ENCODE measurements at regions not wholly inside any gene's neighbourhood (a gene's known extent, or its start where the extent isn't known, plus 50 kb on each side); places are given as distances from the start of the nearest gene placed in this dataset.
A peak's percentile ranks its signal among the peaks of the same experiment; 100 is the strongest.
"Not testable (repeated sequence)": the region's sequence is repeated elsewhere in the genome, so short reads cannot be mapped to it uniquely, and the experiment has no call there.

DNA sequence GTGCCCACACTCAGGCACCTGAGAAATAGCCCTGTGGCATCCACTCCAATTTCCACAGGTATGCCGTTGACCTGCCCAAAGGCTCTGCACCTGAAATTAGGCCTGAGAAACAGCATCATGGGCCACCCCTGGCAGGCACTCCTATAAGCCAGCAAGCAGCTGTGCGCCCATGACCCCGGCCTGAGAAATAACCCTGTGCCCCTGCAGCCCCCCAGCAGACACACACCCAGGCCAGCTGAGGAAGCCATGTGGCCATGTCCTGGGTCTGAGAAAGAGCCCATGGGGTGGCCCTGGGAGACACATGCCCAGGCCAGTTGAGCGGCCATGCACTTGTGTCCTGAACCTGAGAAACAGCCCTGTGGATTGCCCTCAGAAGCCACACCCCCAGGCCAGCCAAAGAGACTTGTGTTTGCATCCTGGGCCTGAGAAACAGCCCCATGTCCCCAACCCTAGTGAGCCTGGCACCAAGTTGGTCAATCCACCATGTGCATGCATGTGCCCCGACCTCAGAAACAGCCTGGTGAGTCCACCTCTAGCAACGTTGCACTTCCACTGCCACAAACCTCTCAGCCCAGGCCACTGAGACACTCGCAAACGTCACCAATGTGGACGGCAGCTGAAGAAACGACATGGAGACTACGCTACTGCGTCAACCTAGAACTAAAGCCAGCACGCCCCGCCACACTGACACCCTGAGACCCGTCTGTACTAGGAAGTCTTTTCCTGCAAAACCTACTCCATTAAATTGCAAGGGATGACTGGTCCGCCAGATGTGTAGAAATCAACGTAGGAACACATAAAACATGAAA, 411.9 kb downstream of the TMEM121 start:
- DNase-seq (ENCODE audit: low spot score), result no peak

- DNase-seq (ENCODE audit: low spot score), result no peak
Observed at GRCh38 chr14:105938959-105939358, 412.6 kb downstream of the TMEM121 start.

DNA sequence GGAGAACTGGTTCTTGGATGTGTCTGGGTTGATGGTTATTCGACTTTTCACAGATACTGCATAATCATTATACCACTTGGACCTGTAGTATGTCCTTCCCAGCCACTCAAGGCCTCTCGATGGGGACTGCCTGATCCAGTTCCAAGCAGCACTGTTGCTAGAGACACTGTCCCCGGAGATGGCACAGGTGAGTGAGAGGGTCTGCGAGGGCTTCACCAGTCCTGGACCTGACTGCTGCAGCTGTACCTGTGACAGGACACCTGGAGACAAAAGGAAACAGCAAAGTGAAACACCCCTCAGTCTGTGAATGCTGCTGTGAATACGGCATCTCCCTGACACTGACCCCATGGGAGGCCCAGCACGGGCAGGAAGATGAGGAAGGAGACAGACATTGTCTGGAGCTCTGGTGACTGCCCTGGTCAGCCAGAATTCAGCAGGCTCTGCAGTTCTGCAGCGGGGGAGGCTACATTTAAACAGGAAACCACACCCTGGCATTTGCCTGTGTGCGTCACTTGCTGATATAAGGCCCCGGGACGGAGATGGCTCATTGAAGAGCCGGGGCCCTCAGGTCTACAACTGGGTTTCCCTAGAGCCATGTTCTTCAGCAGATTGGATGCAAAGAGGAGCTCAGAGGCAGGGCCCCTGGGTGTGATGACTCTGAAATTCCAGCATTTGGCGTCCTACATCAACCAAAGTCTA, 413.6 kb downstream of the TMEM121 start:
- no peak for DNase-seq (ENCODE audit: low spot score)

- no peak for DNase-seq (ENCODE audit: low spot score)
Observed at GRCh38 chr14:105940534-105941225, 414.3 kb downstream of the TMEM121 start.

DNA sequence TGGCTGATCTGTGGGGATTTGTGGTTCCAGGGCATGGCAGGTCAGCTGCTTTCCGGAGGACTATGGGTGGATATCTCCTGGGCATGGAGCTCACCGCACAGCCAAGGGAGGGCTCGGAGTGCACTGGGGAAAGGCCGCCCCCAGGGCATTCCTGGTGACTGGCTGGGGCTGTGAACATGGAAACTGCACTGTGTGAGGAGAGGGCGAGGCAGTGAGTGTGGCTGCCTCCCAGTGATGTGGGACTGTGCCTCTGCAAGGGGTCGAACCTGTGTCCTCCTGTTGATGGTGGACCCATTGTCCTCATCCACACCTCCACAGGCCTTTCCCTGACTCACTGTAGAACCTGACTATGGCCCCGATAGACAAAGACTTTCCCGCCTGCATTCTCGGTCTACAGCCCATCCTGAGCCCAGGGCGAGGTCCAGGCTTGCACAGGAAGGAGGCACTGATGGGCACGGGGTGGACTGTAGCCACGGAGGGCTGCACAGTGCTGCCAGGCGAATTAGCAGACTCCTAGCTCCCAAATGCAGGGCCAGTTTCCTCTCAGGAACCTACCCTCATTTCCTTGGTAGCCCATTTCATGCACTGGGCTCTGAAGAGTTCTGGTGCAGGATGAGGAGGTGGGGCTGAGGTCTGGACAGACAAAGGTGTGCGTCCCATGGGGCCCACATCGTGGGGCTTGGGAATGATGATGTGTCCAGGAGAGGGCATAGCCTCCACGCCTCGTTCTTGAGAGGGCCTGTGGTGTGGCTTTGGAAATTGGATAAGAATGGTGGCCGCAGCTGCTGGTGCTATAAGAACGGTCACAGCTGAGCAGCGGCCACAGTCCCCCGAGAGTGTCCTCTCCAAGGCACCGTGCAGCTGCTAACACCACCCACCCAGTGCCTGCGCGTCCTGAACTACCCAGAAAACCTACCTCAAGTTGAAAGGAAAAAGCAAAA, 415.1 kb downstream of the TMEM121 start:
- no peak for DNase-seq (ENCODE audit: low spot score)

DNA sequence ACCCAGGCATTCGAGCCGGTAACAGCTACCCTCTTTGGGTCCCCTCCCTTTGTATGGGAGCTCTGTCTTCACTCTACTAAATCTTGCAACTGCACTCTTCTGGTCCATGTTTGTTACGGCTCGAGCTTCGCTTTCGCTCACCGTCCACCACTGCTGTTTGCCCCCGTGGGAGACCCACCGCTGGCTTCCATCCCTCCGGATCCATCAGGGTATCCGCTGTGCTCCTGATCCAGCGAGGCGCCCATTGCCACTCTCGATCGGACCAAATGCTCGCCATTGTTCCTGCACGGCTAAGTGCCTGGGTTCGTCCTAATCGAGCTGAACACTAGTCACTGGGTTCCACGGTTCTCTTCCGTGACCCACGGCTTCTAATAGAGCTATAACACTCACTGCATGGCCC, 416.3 kb downstream of the TMEM121 start:
- not testable (repeated sequence) for DNase-seq (ENCODE audit: low spot score)

DNA sequence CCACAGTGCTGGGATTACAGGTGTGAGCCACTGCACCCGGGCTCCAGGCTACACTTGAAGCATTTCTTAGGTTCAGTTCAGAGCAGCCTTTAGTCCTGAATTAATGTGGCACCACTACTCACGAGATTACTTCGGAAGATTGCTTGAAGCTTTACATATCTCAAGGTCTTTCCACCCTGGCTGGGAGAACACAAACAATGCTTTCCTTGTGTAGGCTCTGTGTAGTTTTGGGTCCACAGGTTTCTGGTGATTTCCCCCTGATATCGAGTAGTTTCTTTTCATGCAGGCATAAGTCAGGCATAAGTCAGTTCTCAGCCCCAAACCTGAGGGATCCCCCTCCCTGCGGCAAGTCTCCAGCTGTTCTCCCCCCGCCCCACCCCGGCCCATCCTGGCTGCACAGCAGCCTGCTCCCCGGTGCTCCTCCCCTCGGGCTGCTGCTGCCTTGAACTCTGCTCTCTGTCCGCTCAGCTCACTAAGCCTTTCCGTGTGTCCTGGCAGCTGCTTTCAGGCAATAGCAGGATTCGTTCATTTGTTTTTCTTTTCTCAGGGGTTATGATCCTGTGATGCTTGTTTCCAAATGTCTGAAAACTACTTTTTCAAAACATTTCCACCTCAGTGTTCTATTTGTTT, 417.7 kb downstream of the TMEM121 start:
- DNase-seq (ENCODE audit: low spot score), result no peak

DNA sequence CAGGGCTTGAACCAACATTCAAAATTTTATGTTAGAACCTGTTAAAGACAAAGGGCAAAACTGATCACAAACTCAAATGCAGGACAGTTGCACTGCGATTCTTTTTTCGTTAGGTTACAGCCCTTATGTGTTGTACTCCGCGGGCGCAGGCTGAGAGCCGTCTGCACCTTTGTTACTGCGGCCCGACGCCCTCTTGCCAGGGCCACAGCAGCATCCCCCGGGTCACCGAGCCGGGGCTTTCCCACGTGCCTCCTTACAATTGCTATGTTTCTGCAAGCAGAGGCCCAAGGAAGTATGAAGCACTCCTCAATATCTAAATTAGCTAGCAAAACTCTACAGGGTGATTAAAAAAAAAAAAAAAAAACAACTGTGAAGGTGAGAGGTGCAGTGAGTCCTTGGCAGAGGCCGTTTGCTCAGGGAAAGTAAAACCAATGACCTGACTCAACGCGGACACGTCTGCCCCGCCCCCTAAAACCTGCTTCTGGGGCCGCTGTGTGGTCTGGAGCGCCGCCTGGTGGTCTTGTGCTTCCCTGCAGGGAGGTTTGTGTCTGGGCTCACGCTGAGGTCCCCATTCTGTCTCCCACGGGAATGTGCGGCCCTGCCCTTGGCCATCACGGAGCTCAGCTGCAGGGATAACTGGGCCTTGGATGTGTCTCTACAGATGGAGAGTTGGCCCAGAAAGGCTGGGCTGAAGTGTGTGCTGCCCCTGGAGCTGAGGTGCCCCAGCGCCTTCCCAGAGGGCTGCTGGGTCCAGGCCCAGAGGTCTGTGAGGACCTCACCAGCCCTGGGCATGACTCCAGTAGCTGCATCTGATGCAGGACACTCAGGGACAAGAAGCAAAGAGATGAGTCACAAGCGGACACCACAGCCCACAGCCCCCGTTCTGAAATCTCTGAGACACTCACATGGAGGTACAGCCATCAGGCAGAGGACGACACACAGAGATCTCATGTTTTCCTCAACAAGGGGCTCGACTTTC, 418.5 kb downstream of the TMEM121 start:
- DNase-seq (ENCODE audit: low spot score), result peak; percentile 46

- no peak for DNase-seq (ENCODE audit: low spot score)
Observed at GRCh38 chr14:105945896-105946295, 419.5 kb downstream of the TMEM121 start.

DNA sequence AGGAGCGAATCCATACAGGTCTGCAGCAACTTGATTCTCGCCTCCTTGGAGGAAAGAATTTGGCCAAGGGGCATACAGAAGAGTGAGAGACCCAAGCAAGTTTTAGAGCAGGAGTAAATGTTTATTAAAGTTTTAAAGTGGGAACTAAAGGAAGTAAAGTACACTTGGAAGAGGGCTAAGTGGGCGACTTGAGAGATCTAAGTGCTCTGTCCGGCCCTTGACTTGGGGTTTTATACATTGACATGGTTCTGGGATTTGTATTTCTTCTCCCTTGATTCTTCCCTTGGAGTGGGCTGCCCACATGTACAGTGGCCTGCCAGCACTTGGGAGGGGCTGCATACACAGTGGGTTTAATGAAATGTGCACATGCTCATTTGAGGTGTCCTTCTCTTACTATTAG, 421.2 kb downstream of the TMEM121 start:
- DNase-seq (ENCODE audit: low spot score), result no peak

GRCh38 chr14:105948955-105949354, 422.6 kb downstream of the TMEM121 start:
- not testable (repeated sequence) for DNase-seq (ENCODE audit: low spot score)

GRCh38 chr14:105950364-105950892, 424.0 kb downstream of the TMEM121 start:
- DNase-seq (ENCODE audit: low spot score), result not testable (repeated sequence)

DNA sequence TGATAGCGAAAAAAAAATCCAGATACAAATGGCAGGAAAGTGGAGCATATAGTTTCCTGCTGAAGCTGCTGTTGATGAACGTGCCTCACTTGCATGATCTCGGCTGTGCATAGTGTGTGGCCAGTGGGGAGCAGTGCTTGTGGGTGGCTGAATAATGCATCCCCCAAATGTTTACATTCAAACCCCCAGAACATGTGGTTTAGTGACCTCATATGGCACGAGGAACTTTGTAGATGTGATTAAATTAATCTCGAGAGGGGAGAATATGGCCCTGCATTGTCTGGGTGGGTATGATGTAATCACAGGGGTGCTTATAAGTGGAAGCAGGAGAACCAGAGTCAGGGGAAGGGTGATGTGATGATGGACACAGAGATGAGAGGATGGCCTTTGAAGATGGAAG, 425.0 kb downstream of the TMEM121 start:
- no peak for DNase-seq (ENCODE audit: low spot score)

DNA sequence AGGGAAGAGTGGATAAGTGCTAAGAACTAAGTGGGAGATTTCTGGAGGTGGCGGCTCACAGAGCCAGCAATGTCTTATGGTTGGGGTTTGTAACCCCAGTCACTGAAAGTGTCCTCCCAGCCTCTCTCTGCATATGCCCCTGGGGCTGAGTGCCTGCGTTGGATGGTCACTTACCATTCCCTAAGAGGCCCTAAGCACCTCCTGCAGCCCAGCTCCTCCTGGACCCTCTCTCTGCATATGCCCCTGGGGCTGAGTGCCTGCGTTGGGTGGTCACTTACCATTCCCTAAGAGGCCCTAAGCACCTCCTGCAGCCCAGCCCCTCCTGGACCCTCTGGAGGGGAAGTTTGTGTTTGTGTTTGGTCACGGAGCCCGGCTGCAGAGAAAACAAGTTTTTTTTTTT, 425.8 kb downstream of the TMEM121 start:
- DNase-seq (ENCODE audit: low spot score), result no peak

DNA sequence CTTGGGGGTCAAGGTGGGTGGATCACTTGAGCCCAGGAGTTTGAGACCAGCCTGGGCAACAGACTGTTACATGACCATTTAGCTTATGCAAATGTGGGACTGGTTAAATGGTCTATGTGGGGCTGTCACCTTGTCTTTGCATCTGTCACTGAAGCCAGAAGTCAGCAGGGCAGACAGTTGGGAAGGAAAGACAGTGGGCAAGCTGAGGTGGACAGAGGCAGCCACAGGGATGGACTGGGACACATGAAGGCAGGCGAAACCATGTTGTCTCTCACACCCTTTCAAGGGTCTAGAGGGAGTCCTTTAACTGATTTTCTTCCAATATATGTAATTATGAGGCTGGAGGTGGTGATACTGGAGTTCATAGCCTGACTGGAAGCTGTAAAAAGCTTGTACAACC, 426.4 kb downstream of the TMEM121 start:
- DNase-seq (ENCODE audit: low spot score), result no peak

GRCh38 chr14:105961625-105962024, 435.2 kb downstream of the TMEM121 start:
- DNase-seq (ENCODE audit: low spot score), result not testable (repeated sequence)

GRCh38 chr14:105962532-105962931, 436.1 kb downstream of the TMEM121 start:
- DNase-seq (ENCODE audit: low spot score), result no peak

GRCh38 chr14:105968291-105968690, 441.9 kb downstream of the TMEM121 start:
- no peak for DNase-seq (ENCODE audit: low spot score)

GRCh38 chr14:105969026-105969425, 442.6 kb downstream of the TMEM121 start:
- DNase-seq (ENCODE audit: low spot score), result not testable (repeated sequence)

DNA sequence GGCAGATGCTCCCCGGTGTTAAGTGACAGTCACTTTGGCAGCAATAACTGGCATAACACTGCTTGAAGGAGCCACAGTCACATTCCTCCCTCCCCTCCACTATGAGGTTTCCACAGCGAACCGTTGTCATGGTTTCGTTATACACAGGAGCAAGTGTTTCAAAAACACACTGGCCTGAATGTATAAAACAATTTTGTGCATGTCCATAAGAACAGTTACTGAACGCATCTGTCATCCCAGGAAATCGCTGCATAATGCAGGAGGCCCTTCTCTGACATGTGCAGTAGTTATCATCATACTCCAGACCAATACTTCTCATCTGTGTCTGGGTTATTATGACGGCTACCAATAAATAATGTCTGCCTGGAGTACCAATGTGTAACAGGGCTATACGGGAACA, 444.4 kb downstream of the TMEM121 start:
- DNase-seq (ENCODE audit: low spot score), result not testable (repeated sequence)
